ENCODE measurements at regions not wholly inside any gene's neighbourhood (a gene's known extent, or its start where the extent isn't known, plus 50 kb on each side); places are given as distances from the start of the nearest gene placed in this dataset.

DNA sequence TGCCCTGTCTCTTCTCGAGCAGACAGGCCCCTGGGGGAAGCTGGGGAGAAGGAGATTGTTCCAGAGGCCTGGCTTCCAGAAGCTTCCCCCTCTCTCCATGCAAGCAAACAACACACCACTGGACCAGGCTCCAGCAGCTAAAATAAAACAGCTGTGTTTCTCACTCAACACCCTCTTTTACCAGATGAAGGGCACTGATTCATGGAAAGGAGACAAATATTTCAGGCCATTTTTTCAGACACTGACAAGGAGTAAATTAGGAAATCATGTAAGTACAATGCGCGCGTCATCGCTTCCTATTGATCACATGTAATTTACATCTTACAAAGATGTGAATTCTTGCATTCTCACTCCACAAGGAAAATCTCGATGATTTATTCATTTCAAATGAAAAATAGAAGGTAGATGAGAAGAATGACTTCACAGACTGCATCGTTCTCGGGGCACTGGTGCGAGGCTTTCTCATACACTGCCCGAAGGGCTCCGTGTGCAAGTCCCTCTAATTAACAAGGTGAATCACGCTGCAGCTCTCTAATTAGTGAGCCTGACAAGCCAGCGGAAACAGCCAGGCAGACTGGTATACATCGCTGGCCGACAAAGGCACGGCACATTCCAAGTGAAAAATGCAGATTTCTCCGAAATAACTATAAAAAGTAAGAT lies 153.6 kb downstream of the KCTD15 start:
- H3K4me3 ChIP-seq: no peak overlapping the region
- 77 to 78% methylated on average over 17 of the region's 17 CpGs for WGBS, 2 donors
- TF ChIP-seq, protein P1, sequence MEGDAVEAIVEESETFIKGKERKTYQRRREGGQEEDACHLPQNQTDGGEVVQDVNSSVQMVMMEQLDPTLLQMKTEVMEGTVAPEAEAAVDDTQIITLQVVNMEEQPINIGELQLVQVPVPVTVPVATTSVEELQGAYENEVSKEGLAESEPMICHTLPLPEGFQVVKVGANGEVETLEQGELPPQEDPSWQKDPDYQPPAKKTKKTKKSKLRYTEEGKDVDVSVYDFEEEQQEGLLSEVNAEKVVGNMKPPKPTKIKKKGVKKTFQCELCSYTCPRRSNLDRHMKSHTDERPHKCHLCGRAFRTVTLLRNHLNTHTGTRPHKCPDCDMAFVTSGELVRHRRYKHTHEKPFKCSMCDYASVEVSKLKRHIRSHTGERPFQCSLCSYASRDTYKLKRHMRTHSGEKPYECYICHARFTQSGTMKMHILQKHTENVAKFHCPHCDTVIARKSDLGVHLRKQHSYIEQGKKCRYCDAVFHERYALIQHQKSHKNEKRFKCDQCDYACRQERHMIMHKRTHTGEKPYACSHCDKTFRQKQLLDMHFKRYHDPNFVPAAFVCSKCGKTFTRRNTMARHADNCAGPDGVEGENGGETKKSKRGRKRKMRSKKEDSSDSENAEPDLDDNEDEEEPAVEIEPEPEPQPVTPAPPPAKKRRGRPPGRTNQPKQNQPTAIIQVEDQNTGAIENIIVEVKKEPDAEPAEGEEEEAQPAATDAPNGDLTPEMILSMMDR (IDR thresholded peaks at IDR 0.05): no peak
- TF ChIP-seq EP300 (IDR thresholded peaks at IDR 0.05) (no peak), POLR2A (IDR thresholded peaks at IDR 0.05) (no peak)
- no peaks in the 10 kb centered on the region for H3K9me3 ChIP-seq
- H3K36me3 ChIP-seq: no peaks in the 10 kb centered on the region
- no peak for DNase-seq (ENCODE audit: low spot score in 2 of 2)
- no peaks in the 10 kb centered on the region for H3K27me3 ChIP-seq
- H3K27ac ChIP-seq: no peak overlapping the region
- no peaks in the 10 kb centered on the region for H3K4me1 ChIP-seq

DNA sequence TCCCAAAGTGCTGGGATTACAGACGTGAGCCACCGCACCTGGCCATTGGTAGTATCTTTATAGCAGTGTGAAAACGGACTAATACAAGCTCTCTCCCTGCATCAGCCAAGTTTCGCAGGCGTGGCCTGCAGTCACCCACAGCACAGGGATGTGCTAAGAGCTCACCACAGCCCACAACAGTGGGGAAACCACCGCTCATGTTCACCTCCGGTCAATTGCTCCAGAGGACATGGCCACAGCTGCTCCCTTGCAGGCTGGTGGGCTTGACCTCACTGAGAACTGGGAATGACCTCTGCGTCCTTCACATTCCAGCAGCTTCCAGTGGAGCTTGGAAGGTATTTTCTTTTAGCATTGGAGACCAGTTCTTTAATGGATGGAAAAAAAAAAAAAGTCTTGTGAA lies 156.4 kb downstream of the KCTD15 start:
- Histone ChIP-seq H3K27ac (no peak overlapping the region), H3K9me3 (no peaks in the 10 kb centered on the region), H3K4me3 (no peak overlapping the region), H3K4me1 (no peaks in the 10 kb centered on the region), H3K36me3 (no peaks in the 10 kb centered on the region), H3K27me3 (no peaks in the 10 kb centered on the region)
- DNase-seq (ENCODE audit: low spot score in 2 of 2): no peak
- no peak for TF ChIP-seq POLR2A (IDR thresholded peaks at IDR 0.05)
- TF ChIP-seq, protein P1 (IDR thresholded peaks at IDR 0.05): no peak
- no peak for TF ChIP-seq EP300 (IDR thresholded peaks at IDR 0.05)
- WGBS, 2 donors: 65 to 69% methylated on average over 7 to 8 of the region's 8 CpGs

DNA sequence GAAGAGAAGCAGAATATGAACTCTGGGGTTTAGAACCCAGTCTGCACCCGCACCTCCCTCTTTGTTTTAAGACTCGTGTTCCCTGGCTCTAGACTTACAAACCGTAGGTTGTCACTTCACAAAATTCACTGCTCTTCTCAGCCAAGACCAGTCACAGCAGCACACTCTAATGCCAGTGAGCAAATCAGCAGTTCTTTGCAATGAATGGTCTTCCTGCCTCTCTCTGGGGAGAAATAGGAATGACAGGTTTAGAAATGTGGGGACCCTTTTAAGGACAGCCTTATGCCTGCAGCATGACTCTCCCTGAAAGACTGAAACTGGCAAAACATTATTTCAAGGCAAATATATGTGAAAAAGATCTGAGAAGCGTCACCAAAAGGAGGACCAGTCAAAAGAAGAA lies 156.9 kb downstream of the KCTD15 start:
- TF ChIP-seq EP300 (IDR thresholded peaks at IDR 0.05): no peak
- TF ChIP-seq, protein P1 (IDR thresholded peaks at IDR 0.05): no peak

DNA sequence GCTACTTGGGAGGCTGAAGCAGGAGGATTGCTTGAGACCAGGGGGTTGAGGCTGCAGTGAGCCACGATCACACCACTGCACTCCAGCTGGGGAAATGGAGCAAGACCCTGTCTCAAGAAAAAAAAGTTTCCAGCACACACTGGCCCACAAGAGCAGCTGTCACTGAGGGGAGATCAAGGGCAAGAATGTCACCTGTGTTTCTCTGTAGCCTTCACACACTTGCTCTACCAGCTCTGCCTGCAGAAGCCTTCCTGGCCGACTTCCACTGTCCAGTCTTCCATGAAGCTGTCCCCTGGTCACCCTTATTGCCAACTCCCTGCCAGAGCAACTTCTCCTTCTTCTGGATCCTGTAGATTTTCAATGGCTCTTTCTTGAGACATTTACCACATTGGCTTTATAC lies 158.0 kb downstream of the KCTD15 start:
- TF ChIP-seq EP300 (IDR thresholded peaks at IDR 0.05) (no peak), POLR2A (IDR thresholded peaks at IDR 0.05) (no peak)
- TF ChIP-seq, protein P1 (IDR thresholded peaks at IDR 0.05): no peak
- Histone ChIP-seq H3K9me3 (no peaks in the 10 kb centered on the region), H3K27ac (no peak overlapping the region), H3K4me1 (no peaks in the 10 kb centered on the region), H3K4me3 (no peak overlapping the region), H3K27me3 (no peaks in the 10 kb centered on the region), H3K36me3 (no peaks in the 10 kb centered on the region)
- WGBS, 2 donors: 84 to 94% methylated on average over 2 of the region's 2 CpGs
- DNase-seq (ENCODE audit: low spot score in 2 of 2): no peak

More for the DNA sequence above, 156.9 kb downstream of the KCTD15 start:
- Histone ChIP-seq H3K4me3 (no peak overlapping the region), H3K9me3 (no peaks in the 10 kb centered on the region), H3K36me3 (no peaks in the 10 kb centered on the region), H3K27ac (no peak overlapping the region), H3K4me1 (no peaks in the 10 kb centered on the region), H3K27me3 (no peaks in the 10 kb centered on the region)
- 48 to 60% methylated on average over 4 of the region's 4 CpGs for WGBS, 2 donors
- no peak for DNase-seq (ENCODE audit: low spot score in 2 of 2)

DNA sequence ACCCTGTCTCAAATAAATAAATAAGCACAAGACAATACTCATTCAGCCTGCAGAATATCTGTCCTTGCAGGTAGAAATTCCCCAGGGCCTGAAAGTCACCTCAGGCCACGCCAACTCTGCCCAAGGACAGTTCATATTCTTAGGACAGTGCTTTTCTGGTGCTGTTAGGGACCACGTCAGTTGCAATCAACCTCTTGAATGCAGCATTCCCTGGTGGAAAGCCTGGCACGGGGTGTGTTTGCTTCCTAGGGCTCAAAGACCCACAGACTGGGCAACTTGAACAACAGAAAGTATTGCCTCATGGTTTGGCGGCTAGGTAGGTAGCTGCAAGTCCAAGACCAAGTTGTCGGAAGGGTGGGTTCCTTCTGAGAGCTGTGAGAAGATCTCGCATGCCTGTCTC lies 160.3 kb downstream of the KCTD15 start:
- TF ChIP-seq POLR2A (IDR thresholded peaks at IDR 0.05) (no peak), EP300 (IDR thresholded peaks at IDR 0.05) (no peak)
- TF ChIP-seq, protein P1 (IDR thresholded peaks at IDR 0.05): no peak
- no peak for DNase-seq (ENCODE audit: low spot score in 2 of 2)
- Histone ChIP-seq H3K4me3 (no peak overlapping the region), H3K27me3 (no peaks in the 10 kb centered on the region), H3K36me3 (no peaks in the 10 kb centered on the region), H3K4me1 (no peaks in the 10 kb centered on the region), H3K27ac (no peak overlapping the region), H3K9me3 (no peaks in the 10 kb centered on the region)
- 77 to 89% methylated on average over 6 of the region's 6 CpGs for WGBS, 2 donors
